ENCODE measurements at regions not wholly inside any gene's neighbourhood (a gene's known extent, or its start where the extent isn't known, plus 50 kb on each side); places are given as distances from the start of the nearest gene placed in this dataset.

GRCh38 chr20:51860111-51860882 is 58.0 kb upstream of the SALL4 start:
- peak; percentile 48 for DNase-seq (ENCODE audit: low read depth, low spot score)
- H3K9ac ChIP-seq (ENCODE audit: insufficient read length): no peak overlapping the region
- H3K27ac ChIP-seq: no peak overlapping the region

GRCh38 chr20:51856432-51856831 is 54.1 kb upstream of the SALL4 start:
- H3K27ac ChIP-seq: no peak overlapping the region
- H3K9me3 ChIP-seq (ENCODE audit: low read depth, low read length): no peaks in the 10 kb centered on the region
- TF ChIP-seq FOXP2 (optimal IDR thresholded peaks at IDR 0.05; ENCODE audit: control extremely low read depth, extremely low read length, insufficient read depth) (no peak), EZH2 (IDR thresholded peaks at IDR 0.05) (no peak), POLR2AphosphoS5 (IDR thresholded peaks at IDR 0.05; ENCODE audit: borderline replicate concordance, low read depth, low read length) (no peak)
- H3K9ac ChIP-seq (ENCODE audit: insufficient read length): no peak overlapping the region
- no peak for DNase-seq (ENCODE audit: low read depth, low spot score)
- no peak overlapping the region for H3K4me3 ChIP-seq
- H3K36me3 ChIP-seq (ENCODE audit: insufficient read depth, low read length): no peaks in the 10 kb centered on the region

More at GRCh38 chr20:51860111-51860882, 58.0 kb upstream of the SALL4 start:
- no peaks in the 10 kb centered on the region for H3K36me3 ChIP-seq (ENCODE audit: insufficient read depth, low read length)
- 0 out of 2 replicates have a peak overlapping the region, but pooled peaks have one; percentile 25 for H3K4me3 ChIP-seq
- TF ChIP-seq EZH2 (IDR thresholded peaks at IDR 0.05): no peak
- TF ChIP-seq FOXP2 (optimal IDR thresholded peaks at IDR 0.05; ENCODE audit: control extremely low read depth, extremely low read length, insufficient read depth): no peak
- TF ChIP-seq POLR2AphosphoS5 (IDR thresholded peaks at IDR 0.05; ENCODE audit: borderline replicate concordance, low read depth, low read length): no peak
- no peaks in the 10 kb centered on the region for H3K9me3 ChIP-seq (ENCODE audit: low read depth, low read length)

GRCh38 chr20:51854921-51855320 is 52.6 kb upstream of the SALL4 start:
- H3K36me3 ChIP-seq (ENCODE audit: insufficient read depth, low read length): no peaks in the 10 kb centered on the region

More at GRCh38 chr20:51854921-51855320, 52.6 kb upstream of the SALL4 start:
- Histone ChIP-seq H3K4me3 (no peak overlapping the region), H3K27ac (no peak overlapping the region), H3K9me3 (ENCODE audit: low read depth, low read length) (no peaks in the 10 kb centered on the region), H3K9ac (ENCODE audit: insufficient read length) (no peak overlapping the region)
- no peak for DNase-seq (ENCODE audit: low read depth, low spot score)
- TF ChIP-seq EZH2 (IDR thresholded peaks at IDR 0.05) (no peak), POLR2AphosphoS5 (IDR thresholded peaks at IDR 0.05; ENCODE audit: borderline replicate concordance, low read depth, low read length) (no peak), FOXP2 (optimal IDR thresholded peaks at IDR 0.05; ENCODE audit: control extremely low read depth, extremely low read length, insufficient read depth) (no peak)
